AG04450 (cell line): ENCODE measurements at regions not wholly inside any gene's neighbourhood (a gene's known extent, or its start where the extent isn't known, plus 50 kb on each side); places are given as distances from the start of the nearest gene placed in this dataset.

ENCODE experiments used
- CTCF ChIA-PET: fragments of 300-600, 350-600 bp; formaldehyde crosslinking; extraction: SDS; loops from one replicate; lab custom pipeline; 2022; ENCODE audit warnings: antibody characterized with exemption, inconsistent platforms; lab: Charles Lee
- POLR2A ChIA-PET: fragments of 350-600 bp; formaldehyde crosslinking; extraction: SDS; loops from one replicate; lab custom pipeline; 2021; ENCODE audit warnings: antibody characterized with exemption, inconsistent platforms; lab: Yijun Ruan, JAX
- DNase-seq: peaks from one replicate; pipeline ENCODE4 v3.0.0-alpha.2; 2011; ENCODE audit warnings: low read depth, low spot score
- H3K27ac ChIP-seq: one replicate; pipeline ENCODE4 v1.5.1; 2012; ENCODE audit warnings: low read depth, low read length, control low read depth
- H3K27me3 ChIP-seq: one replicate; pipeline ENCODE4 v1.6.0; 2012; ENCODE audit warnings: low read length; ENCODE audit not compliant: control insufficient read depth, insufficient read depth
- H3K4me3 ChIP-seq: 2 replicates; pipeline ENCODE4 v1.5.1; 2011; ENCODE audit warnings: mild to moderate bottlenecking, low read depth, low read length, control low read depth
- H3K9me3 ChIP-seq: 2 replicates; pipeline ENCODE4 v1.5.1; 2012; ENCODE audit warnings: low read length; ENCODE audit not compliant: control insufficient read depth, insufficient read depth
- CTCF ChIP-seq: IDR thresholded peaks from 2 replicates; pipeline ENCODE4 v1.5.1; 2011; ENCODE audit warnings: low read depth, low read length, control low read depth, inconsistent platforms

- Histone ChIP-seq H3K27me3 (no peaks in the 10 kb centered on the region), H3K27ac (no peak overlapping the region), H3K9me3 (no peaks in the 10 kb centered on the region), H3K4me3 (no peak overlapping the region)
- DNase-seq, result no peak
- CTCF ChIA-PET, result no interaction called here
- POLR2A ChIA-PET, result interaction anchor here (0.7 kb wide), 1 partner anchor 34 kb away, joined by 5 read pairs; no protein-coding TSS in a partner anchor
- TF ChIP-seq CTCF, result no peak
Observed at GRCh38 chr5:68730979-68731654, 362.7 kb upstream of the SLC30A5 start.

- ChIA-PET CTCF (interaction anchor here (1.0 kb wide), 1 partner anchor 445 kb away, joined by 3 read pairs; no protein-coding TSS in a partner anchor), POLR2A (no interaction called here)
Observed at GRCh38 chr5:68732251-68732650, 361.6 kb upstream of the SLC30A5 start.

GRCh38 chr5:68734781-68735180 is 359.0 kb upstream of the SLC30A5 start:
- TF ChIP-seq CTCF, result no peak
- H3K27me3 ChIP-seq, result no peaks in the 10 kb centered on the region
- no peak overlapping the region for H3K4me3 ChIP-seq
- H3K9me3 ChIP-seq, result no peaks in the 10 kb centered on the region
- H3K27ac ChIP-seq, result no peak overlapping the region
- ChIA-PET CTCF (no interaction called here), POLR2A (no interaction called here)
- DNase-seq, result no peak

More at GRCh38 chr5:68732251-68732650, 361.6 kb upstream of the SLC30A5 start:
- DNase-seq, result no peak
- no peaks in the 10 kb centered on the region for H3K27me3 ChIP-seq
- no peak overlapping the region for H3K27ac ChIP-seq
- TF ChIP-seq CTCF, result no peak
- no peaks in the 10 kb centered on the region for H3K9me3 ChIP-seq
- no peak overlapping the region for H3K4me3 ChIP-seq

GRCh38 chr5:68738236-68738635 is 355.6 kb upstream of the SLC30A5 start:
- Histone ChIP-seq H3K4me3 (no peak overlapping the region), H3K27me3 (no peaks in the 10 kb centered on the region), H3K27ac (no peak overlapping the region), H3K9me3 (no peaks in the 10 kb centered on the region)
- POLR2A ChIA-PET, result no interaction called here
- no peak for TF ChIP-seq CTCF
- no peak for DNase-seq
- CTCF ChIA-PET, result no interaction called here

- POLR2A ChIA-PET, result no interaction called here
- CTCF ChIA-PET, result no interaction called here
- no peak overlapping the region for H3K4me3 ChIP-seq
- H3K27ac ChIP-seq, result no peak overlapping the region
- TF ChIP-seq CTCF, result no peak
- DNase-seq, result no peak
- H3K9me3 ChIP-seq, result no peaks in the 10 kb centered on the region
- H3K27me3 ChIP-seq, result no peaks in the 10 kb centered on the region
Observed at GRCh38 chr5:68738841-68739240, 355.0 kb upstream of the SLC30A5 start.
